ENCODE measurements at regions not wholly inside any gene's neighbourhood (a gene's known extent, or its start where the extent isn't known, plus 50 kb on each side); places are given as distances from the start of the nearest gene placed in this dataset.

DNA sequence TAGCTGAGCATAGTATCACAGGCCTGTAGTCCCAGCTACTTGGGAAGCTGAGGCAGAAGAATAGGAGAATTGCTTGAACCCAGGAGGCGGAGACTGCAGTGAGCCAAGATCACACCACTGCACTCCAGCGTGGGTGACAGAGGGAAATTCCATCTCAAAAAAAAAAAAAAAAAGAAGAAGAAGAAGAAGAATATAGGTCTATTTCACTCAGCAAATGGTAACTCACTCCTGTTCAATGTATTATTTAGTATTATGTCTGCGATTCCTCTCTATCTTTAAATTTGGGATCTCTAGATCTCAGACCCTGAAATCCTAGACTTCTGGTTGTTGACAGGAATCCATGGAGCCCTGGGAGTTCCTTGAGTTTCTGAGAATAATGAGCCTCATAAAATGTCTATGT is 98.6 kb downstream of the HFE start:
- peaks cover 12% of the 10 kb centered on the region; the same call in 1 of the 2 replicates for H3K4me1 ChIP-seq (replicated peaks; ENCODE audit: insufficient read depth)
- H3F3A ChIP-seq (ENCODE audit: insufficient read depth, low read depth): peaks cover 31% of the 10 kb centered on the region; the same call in 1 of the 2 replicates
- no peak for DNase-seq
- H3K27me3 ChIP-seq (ENCODE audit: insufficient read depth, low read depth): no peaks in the 10 kb centered on the region
- H3K4me2 ChIP-seq: no peak overlapping the region
- H3K27ac ChIP-seq: no peak overlapping the region
- no peak overlapping the region for H2AFZ ChIP-seq
- no peaks in the 10 kb centered on the region for H3K9me2 ChIP-seq (ENCODE audit: insufficient read depth)
- ChIA-PET CTCF (no interaction called here), POLR2A (ENCODE audit: unreplicated experiment) (interaction anchor here (0.7 kb wide), 1 partner anchor 920 kb away, joined by 6 read pairs; no protein-coding TSS in a partner anchor)
- no peaks in the 10 kb centered on the region for H3K9me3 ChIP-seq (ENCODE audit: insufficient read depth, low read depth)
- intact Hi-C loops (cut with micrococcal nuclease; ENCODE audit: unreplicated experiment): loop anchor here (5.0 kb wide), 1 partner anchor 136 kb away; no protein-coding TSS in a partner anchor
- no peaks in the 10 kb centered on the region for H3K79me2 ChIP-seq (ENCODE audit: low read depth)
- H3K4me3 ChIP-seq: no peak overlapping the region
- no TSS peak for BruUV-seq (replicated peaks)
- H4K20me1 ChIP-seq (ENCODE audit: insufficient read depth): no peaks in the 10 kb centered on the region
- H3K36me3 ChIP-seq (ENCODE audit: low read depth): no peaks in the 10 kb centered on the region
- TF ChIP-seq, protein P1, sequence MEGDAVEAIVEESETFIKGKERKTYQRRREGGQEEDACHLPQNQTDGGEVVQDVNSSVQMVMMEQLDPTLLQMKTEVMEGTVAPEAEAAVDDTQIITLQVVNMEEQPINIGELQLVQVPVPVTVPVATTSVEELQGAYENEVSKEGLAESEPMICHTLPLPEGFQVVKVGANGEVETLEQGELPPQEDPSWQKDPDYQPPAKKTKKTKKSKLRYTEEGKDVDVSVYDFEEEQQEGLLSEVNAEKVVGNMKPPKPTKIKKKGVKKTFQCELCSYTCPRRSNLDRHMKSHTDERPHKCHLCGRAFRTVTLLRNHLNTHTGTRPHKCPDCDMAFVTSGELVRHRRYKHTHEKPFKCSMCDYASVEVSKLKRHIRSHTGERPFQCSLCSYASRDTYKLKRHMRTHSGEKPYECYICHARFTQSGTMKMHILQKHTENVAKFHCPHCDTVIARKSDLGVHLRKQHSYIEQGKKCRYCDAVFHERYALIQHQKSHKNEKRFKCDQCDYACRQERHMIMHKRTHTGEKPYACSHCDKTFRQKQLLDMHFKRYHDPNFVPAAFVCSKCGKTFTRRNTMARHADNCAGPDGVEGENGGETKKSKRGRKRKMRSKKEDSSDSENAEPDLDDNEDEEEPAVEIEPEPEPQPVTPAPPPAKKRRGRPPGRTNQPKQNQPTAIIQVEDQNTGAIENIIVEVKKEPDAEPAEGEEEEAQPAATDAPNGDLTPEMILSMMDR (conservative IDR thresholded peaks at IDR 0.05): no peak
- TF ChIP-seq EZH2 (IDR thresholded peaks at IDR 0.05; ENCODE audit: low read depth): no peak

DNA sequence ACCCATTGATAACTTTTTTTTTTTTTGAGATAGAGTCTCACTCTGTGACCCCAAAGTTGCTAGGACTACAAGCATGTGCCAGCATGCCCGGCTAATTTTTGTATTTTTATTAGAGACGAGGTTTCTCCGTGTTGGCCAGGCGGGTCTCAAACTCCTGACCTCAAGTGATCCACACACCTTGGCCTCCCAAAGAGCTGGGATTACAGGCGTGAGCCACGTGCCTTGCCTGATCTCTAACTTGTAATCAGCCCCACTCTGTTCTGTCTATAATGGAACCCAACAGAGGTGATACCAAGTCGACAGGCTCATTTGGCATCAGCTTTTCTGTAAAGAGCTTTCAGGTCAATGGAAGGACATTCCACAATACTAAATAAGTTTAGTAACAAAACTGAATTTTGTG is 99.4 kb downstream of the HFE start:
- no peaks in the 10 kb centered on the region for H3K27me3 ChIP-seq (ENCODE audit: insufficient read depth, low read depth)
- H3K9me3 ChIP-seq (ENCODE audit: insufficient read depth, low read depth): no peaks in the 10 kb centered on the region
- POLR2A ChIA-PET (ENCODE audit: unreplicated experiment): interaction anchor here (0.6 to 2.8 kb wide), 5 partner anchors 12 to 1528 kb away, joined by 3 to 49 read pairs (median 6); a partner anchor contains a TSS
- H3K79me2 ChIP-seq (ENCODE audit: low read depth): no peaks in the 10 kb centered on the region
- H3F3A ChIP-seq (ENCODE audit: insufficient read depth, low read depth): peaks cover 31% of the 10 kb centered on the region; the same call in 1 of the 2 replicates
- H4K20me1 ChIP-seq (ENCODE audit: insufficient read depth): no peaks in the 10 kb centered on the region
- no peaks in the 10 kb centered on the region for H3K9me2 ChIP-seq (ENCODE audit: insufficient read depth)
- TF ChIP-seq, protein P1 (conservative IDR thresholded peaks at IDR 0.05): no peak
- TF ChIP-seq EZH2 (IDR thresholded peaks at IDR 0.05; ENCODE audit: low read depth): no peak
- H2AFZ ChIP-seq: no peak overlapping the region
- intact Hi-C loops (cut with micrococcal nuclease; ENCODE audit: unreplicated experiment): loop anchor here (5.0 kb wide), 1 partner anchor 136 kb away; no protein-coding TSS in a partner anchor
- H3K4me3 ChIP-seq: no peak overlapping the region
- H3K4me1 ChIP-seq (replicated peaks; ENCODE audit: insufficient read depth): peaks cover 12% of the 10 kb centered on the region; the same call in 1 of the 2 replicates
- DNase-seq: no peak
- peak overlapping the region; percentile 79; the same call in 1 of the 2 replicates for H3K4me2 ChIP-seq
- no peaks in the 10 kb centered on the region for H3K36me3 ChIP-seq (ENCODE audit: low read depth)
- no peak overlapping the region for H3K27ac ChIP-seq
- CTCF ChIA-PET: no interaction called here
- BruUV-seq (replicated peaks): no TSS peak

DNA sequence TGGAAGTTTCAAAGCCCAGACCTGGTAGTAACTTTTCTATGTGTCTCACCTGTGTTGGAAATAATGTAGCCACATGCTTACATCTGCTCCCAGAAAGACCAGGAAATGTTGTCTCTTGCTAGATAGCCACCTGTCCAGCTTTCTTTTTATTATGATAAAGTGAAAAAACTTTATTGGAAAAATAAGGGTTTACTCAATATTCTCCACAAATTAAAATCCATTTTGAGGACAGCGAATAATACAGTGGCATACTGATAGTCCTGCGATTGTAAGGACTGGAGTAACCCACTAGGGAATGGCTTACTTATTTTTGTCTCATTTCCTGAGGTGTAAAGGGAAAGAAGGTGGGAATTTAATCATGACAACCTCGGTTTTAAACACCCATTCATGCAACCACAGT is 100.1 kb downstream of the HFE start:
- H4K20me1 ChIP-seq (ENCODE audit: insufficient read depth): no peaks in the 10 kb centered on the region
- H3K36me3 ChIP-seq (ENCODE audit: low read depth): no peaks in the 10 kb centered on the region
- H3K4me1 ChIP-seq (replicated peaks; ENCODE audit: insufficient read depth): peaks cover 12% of the 10 kb centered on the region; the same call in 1 of the 2 replicates
- peak overlapping the region; percentile 82; the same call in 1 of the 2 replicates for H3K4me3 ChIP-seq
- no peak for TF ChIP-seq EZH2 (IDR thresholded peaks at IDR 0.05; ENCODE audit: low read depth)
- TF ChIP-seq, protein P1 (conservative IDR thresholded peaks at IDR 0.05): no peak
- intact Hi-C loops (cut with micrococcal nuclease; ENCODE audit: unreplicated experiment): loop anchor here (5.0 kb wide), 1 partner anchor 135 kb away; no protein-coding TSS in a partner anchor
- H3K27me3 ChIP-seq (ENCODE audit: insufficient read depth, low read depth): no peaks in the 10 kb centered on the region
- ChIA-PET CTCF (no interaction called here), POLR2A (ENCODE audit: unreplicated experiment) (interaction anchor here (0.6 to 2.8 kb wide), 4 partner anchors 11 to 1528 kb away, joined by 3 to 49 read pairs (median 8); a partner anchor contains a TSS)
- no peaks in the 10 kb centered on the region for H3K9me3 ChIP-seq (ENCODE audit: insufficient read depth, low read depth)
- H3K27ac ChIP-seq: no peak overlapping the region
- DNase-seq: no peak
- peaks cover 31% of the 10 kb centered on the region; the same call in 1 of the 2 replicates for H3F3A ChIP-seq (ENCODE audit: insufficient read depth, low read depth)
- BruUV-seq (replicated peaks): no TSS peak
- H3K9me2 ChIP-seq (ENCODE audit: insufficient read depth): no peaks in the 10 kb centered on the region
- H3K4me2 ChIP-seq: peak overlapping the region; percentile 79
- no peak overlapping the region for H2AFZ ChIP-seq
- no peaks in the 10 kb centered on the region for H3K79me2 ChIP-seq (ENCODE audit: low read depth)
